ENCODE measurements at regions not wholly inside any gene's neighbourhood (a gene's known extent, or its start where the extent isn't known, plus 50 kb on each side); places are given as distances from the start of the nearest gene placed in this dataset.
"Not testable (repeated sequence)": the region's sequence is repeated elsewhere in the genome, so short reads cannot be mapped to it uniquely, and the experiment has no call there.

DNA sequence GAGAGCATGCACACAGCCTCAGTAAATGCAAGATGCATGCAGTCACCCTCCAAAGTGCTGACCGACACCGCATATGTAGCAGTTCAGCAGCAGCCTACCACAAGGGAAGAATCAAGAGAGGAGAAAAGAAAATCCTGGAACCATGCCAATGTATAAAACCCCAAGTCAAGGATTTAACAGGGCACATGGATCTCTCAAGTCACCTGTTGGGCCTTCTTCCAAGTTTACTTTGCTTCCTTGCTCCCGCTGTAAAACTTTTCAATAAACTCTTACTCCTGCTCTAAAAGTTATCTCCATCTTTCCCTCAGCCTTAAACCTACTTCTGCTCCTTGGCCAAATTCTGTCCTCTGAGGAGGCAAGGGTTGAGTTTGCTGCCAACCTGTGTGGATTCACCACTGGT is 147.8 kb upstream of the MAP2 start:
- H3K27ac ChIP-seq = no peak overlapping the region
- DNase-seq (no peak), ATAC-seq (no peak)
- intact Hi-C loops (cut with DNase I) = no loop called here
- H3K36me3 ChIP-seq = no peaks in the 10 kb centered on the region
- H3K4me3 ChIP-seq = no peak overlapping the region
- H3K4me1 ChIP-seq = no peaks in the 10 kb centered on the region
- H3K27me3 ChIP-seq = no peaks in the 10 kb centered on the region
- H3K9me3 ChIP-seq = no peaks in the 10 kb centered on the region
- TF ChIP-seq, protein P1, sequence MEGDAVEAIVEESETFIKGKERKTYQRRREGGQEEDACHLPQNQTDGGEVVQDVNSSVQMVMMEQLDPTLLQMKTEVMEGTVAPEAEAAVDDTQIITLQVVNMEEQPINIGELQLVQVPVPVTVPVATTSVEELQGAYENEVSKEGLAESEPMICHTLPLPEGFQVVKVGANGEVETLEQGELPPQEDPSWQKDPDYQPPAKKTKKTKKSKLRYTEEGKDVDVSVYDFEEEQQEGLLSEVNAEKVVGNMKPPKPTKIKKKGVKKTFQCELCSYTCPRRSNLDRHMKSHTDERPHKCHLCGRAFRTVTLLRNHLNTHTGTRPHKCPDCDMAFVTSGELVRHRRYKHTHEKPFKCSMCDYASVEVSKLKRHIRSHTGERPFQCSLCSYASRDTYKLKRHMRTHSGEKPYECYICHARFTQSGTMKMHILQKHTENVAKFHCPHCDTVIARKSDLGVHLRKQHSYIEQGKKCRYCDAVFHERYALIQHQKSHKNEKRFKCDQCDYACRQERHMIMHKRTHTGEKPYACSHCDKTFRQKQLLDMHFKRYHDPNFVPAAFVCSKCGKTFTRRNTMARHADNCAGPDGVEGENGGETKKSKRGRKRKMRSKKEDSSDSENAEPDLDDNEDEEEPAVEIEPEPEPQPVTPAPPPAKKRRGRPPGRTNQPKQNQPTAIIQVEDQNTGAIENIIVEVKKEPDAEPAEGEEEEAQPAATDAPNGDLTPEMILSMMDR (IDR thresholded peaks at IDR 0.05) = no peak

DNA sequence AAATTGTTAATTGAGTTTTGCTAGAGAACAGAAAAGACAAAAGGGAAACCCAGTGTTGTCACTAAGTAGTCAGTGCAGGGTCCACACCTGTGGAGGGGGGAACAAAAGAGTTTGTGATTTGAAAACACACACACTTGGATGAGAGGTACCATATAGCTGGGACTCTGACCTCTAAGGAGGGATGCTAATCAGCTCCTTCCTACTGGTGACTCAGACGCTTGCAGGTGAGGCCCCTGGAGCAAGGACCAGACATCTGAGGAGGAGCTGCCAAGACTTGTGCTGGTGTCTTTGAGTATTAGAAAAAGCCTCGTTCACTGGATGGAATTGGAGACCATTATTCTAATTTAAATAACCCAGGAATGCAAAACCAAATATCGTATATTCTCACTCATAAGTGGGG is 146.4 kb upstream of the MAP2 start:
- intact Hi-C loops (cut with DNase I) = no loop called here
- no peaks in the 10 kb centered on the region for H3K27me3 ChIP-seq
- ATAC-seq (no peak), DNase-seq (no peak)
- H3K4me1 ChIP-seq = no peaks in the 10 kb centered on the region
- H3K4me3 ChIP-seq = no peak overlapping the region
- no peak overlapping the region for H3K27ac ChIP-seq
- TF ChIP-seq, protein P1 (IDR thresholded peaks at IDR 0.05) = no peak
- H3K36me3 ChIP-seq = no peaks in the 10 kb centered on the region
- H3K9me3 ChIP-seq = peaks cover 0 to 4% of the 10 kb centered on the region in 2 donors

DNA sequence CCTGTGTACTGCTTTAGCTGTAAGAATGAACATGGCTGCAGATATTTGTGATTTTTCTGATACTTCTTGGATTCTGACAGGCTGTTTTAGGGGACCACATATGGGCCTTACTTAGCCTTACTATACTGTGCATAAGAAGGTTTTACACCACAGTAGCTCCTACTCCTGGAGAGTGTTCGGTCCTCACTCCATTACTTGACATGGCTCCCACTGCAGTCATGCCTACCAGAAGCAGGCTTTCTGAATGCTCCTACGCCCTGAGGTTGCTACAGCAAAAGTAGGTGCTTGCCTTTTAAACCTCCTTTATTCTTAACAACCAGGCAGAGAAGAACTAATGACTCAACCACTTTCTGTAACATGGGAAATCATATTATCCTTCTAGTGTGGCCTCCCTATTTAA is 125.2 kb upstream of the MAP2 start:
- no peak for DNase-seq
- Histone ChIP-seq H3K4me3 (no peak overlapping the region), H3K27me3 (no peaks in the 10 kb centered on the region)

DNA sequence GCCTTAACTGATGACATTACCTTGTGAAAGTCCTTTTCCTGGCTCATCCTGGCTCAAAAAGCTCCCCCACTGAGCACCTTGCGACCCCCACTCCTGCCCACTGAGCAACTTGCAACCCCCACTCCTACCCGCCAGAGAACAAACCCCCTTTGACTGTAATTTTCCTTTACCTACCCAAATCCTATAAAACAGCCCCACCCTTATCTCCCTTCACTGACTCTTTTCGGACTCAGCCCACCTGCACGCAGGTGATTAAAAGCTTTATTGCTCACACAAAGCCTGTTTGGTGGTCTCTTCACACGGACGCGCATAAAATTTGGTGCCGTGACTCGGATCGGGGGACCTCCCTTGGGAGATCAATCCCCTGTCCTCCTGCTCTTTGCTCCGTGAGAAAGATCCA is 124.4 kb upstream of the MAP2 start:
- H3K27ac ChIP-seq; H3K36me3 ChIP-seq; H3K4me3 ChIP-seq; DNase-seq; H3K9me3 ChIP-seq; H3K27me3 ChIP-seq; H3K4me1 ChIP-seq; intact Hi-C loops (cut with DNase I); ATAC-seq: not testable (repeated sequence)

More for the DNA sequence above, 125.2 kb upstream of the MAP2 start:
- no peaks in the 10 kb centered on the region for H3K9me3 ChIP-seq
- intact Hi-C loops (cut with DNase I) = no loop called here
- H3K4me1 ChIP-seq = no peaks in the 10 kb centered on the region
- TF ChIP-seq, protein P1 (IDR thresholded peaks at IDR 0.05) = no peak
- no peaks in the 10 kb centered on the region for H3K36me3 ChIP-seq
- H3K27ac ChIP-seq = no peak overlapping the region
- ATAC-seq = no peak

DNA sequence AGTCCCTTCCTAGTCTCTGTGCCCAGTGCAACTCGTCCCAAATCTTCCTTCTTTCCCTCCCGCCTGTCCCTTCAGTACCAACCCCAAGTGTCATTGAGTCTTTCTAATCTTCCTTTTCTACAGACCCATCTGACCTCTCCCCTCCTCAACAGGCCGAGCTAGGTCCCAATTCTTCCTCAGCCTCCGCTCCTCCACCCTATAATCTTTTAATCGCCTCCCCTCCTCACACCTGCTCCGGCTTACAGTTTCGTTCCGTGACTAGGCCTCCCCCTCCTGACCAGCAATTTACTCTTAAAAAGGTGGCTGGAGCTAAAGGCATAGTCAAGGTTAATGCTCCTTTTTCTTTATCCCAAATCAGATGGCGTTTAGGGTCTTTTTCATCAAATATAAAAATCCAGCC is 123.1 kb upstream of the MAP2 start:
- H3K27me3 ChIP-seq; H3K27ac ChIP-seq; intact Hi-C loops (cut with DNase I); H3K4me1 ChIP-seq; H3K36me3 ChIP-seq; H3K9me3 ChIP-seq; DNase-seq; ATAC-seq; H3K4me3 ChIP-seq: not testable (repeated sequence)

DNA sequence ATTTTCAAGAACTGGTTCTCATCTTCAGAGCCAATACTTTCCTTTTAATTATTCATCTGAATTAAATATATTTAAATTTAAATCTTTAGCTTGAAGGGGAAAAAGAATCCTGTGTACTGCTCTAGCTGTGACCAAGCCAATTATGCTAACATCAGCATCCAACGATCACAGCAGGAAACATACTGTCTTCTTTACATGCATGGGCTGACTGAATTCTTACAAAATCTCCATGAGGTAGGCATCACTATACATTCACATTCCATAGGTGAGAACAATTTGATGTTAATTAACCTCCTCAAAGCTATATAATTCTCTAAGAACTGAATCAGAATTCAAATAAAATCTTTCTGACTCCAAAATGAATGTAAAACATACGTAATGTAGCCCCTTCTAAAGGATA is 118.8 kb upstream of the MAP2 start:
- no peak for ATAC-seq
- Histone ChIP-seq H3K36me3 (no peaks in the 10 kb centered on the region), H3K9me3 (no peaks in the 10 kb centered on the region), H3K4me1 (no peaks in the 10 kb centered on the region), H3K4me3 (no peak overlapping the region), H3K27me3 (no peaks in the 10 kb centered on the region), H3K27ac (no peak overlapping the region)
- TF ChIP-seq, protein P1 (IDR thresholded peaks at IDR 0.05) = no peak
- no peak for DNase-seq
- intact Hi-C loops (cut with DNase I) = no loop called here
